Colonic mucosa (tissue), 4 donors: ENCODE measurements at regions not wholly inside any gene's neighbourhood (a gene's known extent, or its start where the extent isn't known, plus 50 kb on each side); places are given as distances from the start of the nearest gene placed in this dataset.

ENCODE experiments used
- DNase-seq: peaks from one replicate; pipeline ENCODE4 v3.0.0-alpha.2; 2020
- H3K27ac ChIP-seq: fragments of 200-600 bp; one replicate; pipeline ENCODE4 v1.8.0; 2021
- H3K27me3 ChIP-seq: fragments of 200-600 bp; one replicate; pipeline ENCODE4 v1.8.0; 2021
- H3K36me3 ChIP-seq: fragments of 200-600 bp; one replicate; pipeline ENCODE4 v1.8.0; 2021
- H3K4me1 ChIP-seq: fragments of 200-600 bp; one replicate; pipeline ENCODE4 v1.8.0; 2021; ENCODE audit warnings: mild to moderate bottlenecking
- H3K4me3 ChIP-seq: fragments of 200-600 bp; one replicate; pipeline ENCODE4 v1.8.0; 2021
- H3K9ac ChIP-seq, 2 donors: one replicate each; pipeline ENCODE4 v1.7.0; 2013; ENCODE audit warnings: control low read depth in 2 of 2, low read depth in 2 of 2, low read length in 2 of 2
- H3K9me3 ChIP-seq: fragments of 200-600 bp; one replicate; pipeline ENCODE4 v1.8.0; 2021
- intact Hi-C: fragments of 100-400 bp; cut with DNase I; formaldehyde crosslinking; loops from one replicate; pipeline ENCODE4 v1.14.1; 2022
- TF ChIP-seq, protein P1 (sequence below): fragments of 200-600 bp; IDR thresholded peaks from one replicate; pipeline ENCODE4 v1.8.0; 2022; ENCODE audit warnings: antibody characterized with exemption, mild to moderate bottlenecking
- donor health status: healthy.
- donor health status: DM: no; HTN: no; CAD: no.
- donor health status: DM: no; HTN: no; CAD: no.

DNA sequence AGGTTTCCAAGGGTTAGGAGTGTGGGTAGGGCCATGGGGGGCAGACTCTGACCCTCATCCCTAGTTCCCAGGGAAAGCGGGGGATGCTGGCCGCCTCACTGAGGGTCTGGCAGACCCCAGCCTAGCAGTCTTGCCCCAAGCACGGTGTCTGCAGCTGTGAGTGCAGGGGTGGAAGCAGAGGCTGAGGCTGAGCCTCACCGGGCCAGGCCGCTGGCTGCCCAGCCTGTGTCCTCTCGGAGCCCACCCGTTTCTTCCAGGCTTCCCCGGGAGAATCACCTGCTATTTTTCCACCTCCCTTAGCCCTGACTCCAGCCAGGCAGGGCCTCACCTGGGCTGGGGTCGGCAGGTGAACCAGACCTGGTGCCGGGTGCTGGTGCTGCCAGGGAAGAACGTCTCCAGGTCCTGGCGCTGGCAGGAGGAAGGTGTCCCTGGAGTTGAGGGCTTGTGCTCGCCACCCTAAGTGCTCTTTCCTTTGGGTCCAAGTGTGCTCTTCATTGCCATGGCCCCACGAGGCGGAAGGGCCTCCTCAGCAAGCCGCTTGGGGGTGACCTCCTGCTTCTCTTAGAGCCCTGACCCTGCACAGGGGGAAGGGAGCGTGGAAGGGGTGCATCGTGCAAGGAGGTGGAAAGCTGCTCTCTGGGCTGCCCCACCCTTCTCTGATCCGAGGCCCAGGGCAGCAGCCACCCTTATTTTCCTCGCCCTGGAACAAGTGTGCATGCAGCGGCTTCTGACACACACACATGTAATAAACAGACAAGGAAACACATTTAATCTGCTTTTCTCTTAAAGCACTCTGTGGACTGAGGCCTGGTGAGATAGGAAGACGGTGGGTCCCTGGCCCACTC, 112.7 kb downstream of the FAM53A start:
- no peak for DNase-seq
- H3K4me1 ChIP-seq, result no peaks in the 10 kb centered on the region
- no peaks in the 10 kb centered on the region for H3K9me3 ChIP-seq
- TF ChIP-seq, protein P1, sequence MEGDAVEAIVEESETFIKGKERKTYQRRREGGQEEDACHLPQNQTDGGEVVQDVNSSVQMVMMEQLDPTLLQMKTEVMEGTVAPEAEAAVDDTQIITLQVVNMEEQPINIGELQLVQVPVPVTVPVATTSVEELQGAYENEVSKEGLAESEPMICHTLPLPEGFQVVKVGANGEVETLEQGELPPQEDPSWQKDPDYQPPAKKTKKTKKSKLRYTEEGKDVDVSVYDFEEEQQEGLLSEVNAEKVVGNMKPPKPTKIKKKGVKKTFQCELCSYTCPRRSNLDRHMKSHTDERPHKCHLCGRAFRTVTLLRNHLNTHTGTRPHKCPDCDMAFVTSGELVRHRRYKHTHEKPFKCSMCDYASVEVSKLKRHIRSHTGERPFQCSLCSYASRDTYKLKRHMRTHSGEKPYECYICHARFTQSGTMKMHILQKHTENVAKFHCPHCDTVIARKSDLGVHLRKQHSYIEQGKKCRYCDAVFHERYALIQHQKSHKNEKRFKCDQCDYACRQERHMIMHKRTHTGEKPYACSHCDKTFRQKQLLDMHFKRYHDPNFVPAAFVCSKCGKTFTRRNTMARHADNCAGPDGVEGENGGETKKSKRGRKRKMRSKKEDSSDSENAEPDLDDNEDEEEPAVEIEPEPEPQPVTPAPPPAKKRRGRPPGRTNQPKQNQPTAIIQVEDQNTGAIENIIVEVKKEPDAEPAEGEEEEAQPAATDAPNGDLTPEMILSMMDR, result no peak
- intact Hi-C loops, result no loop called here
- H3K36me3 ChIP-seq, result no peaks in the 10 kb centered on the region
- H3K4me3 ChIP-seq, result no peak overlapping the region
- no peaks in the 10 kb centered on the region for H3K27me3 ChIP-seq
- no peak overlapping the region for H3K27ac ChIP-seq
- no peak overlapping the region for H3K9ac ChIP-seq

DNA sequence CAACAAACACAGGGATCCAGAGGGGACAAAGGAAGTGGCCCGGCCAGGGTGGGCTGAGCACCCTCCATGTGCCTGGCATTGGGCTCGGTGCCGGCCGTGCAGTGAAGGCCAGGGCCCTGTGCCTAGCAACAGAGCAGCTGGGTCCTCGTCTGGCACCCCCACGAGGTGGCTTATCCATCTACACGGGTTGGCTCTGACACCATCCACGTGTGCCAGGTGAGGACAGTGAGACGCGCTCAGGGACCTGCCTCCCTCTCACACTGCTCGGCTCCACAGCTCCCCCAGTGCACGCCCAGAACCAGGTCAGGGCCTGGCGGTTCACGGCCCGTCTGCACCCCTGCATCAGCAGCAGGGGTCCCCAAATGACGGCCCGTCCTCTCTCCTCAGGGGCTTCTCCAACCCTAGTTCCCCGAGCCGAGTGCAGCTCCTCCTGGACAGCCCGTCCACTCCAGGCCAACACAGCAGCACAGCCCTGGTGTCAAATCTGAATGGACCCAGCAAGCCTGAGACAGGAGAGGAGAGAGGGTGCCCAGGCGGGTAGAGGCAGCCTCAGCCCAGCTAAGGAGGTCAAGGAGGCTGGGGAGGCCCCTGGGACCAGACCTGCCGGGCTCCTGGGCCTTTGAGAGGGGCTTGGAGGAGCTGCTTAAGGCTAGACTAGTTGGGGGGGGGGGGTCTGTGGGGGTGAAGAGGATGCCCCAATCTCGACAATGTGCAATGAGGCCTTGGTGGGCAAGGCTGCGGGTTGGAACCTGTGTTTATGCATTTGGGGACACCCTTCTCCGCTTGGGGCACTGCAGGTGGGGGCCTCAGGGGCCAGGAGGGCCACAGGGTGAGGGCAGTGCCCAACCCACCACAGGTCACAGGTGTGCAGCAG, 113.6 kb downstream of the FAM53A start:
- H3K27me3 ChIP-seq, result no peaks in the 10 kb centered on the region

GRCh38 chr4:1569461-1570151, 114.5 kb downstream of the FAM53A start:
- no peak for DNase-seq

More for the DNA sequence above, 113.6 kb downstream of the FAM53A start:
- H3K9ac ChIP-seq, result no peak overlapping the region
- H3K27ac ChIP-seq, result no peak overlapping the region
- H3K4me3 ChIP-seq, result no peak overlapping the region
- TF ChIP-seq, protein P1, result no peak
- no peaks in the 10 kb centered on the region for H3K4me1 ChIP-seq
- no peaks in the 10 kb centered on the region for H3K36me3 ChIP-seq
- DNase-seq, result no peak
- no peaks in the 10 kb centered on the region for H3K9me3 ChIP-seq
- intact Hi-C loops, result no loop called here

DNA sequence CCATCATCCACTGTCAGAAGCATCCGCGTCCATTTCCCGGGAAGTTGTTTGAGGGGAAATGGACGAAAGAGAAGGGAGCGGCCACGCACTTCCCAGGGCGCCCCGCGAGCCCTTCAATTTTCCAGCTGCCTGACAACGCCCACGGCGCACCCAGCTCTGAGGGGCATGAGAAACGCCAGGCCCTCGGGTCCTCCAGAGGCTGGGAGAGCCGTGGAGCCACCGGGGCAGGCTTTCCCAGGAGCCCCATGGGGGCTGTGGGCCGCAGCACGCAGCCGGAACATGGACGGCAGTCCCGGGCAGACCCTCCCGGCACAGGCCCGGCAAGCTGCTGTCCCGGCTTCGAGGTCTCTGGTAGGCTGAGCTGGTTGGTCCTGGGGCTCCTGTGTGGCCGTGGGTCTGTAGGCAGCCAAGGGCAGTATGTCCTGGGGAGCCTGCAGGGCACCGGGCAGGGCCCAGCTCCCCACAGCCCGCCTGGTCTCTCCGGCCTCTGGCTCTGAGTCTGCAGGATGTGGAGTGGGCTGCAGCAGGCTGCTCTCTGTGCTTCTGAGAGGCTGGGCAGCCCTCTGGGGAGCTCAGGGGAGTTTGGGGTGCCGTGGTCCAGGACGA, 115.2 kb downstream of the FAM53A start:
- Histone ChIP-seq H3K9me3 (no peaks in the 10 kb centered on the region), H3K4me3 (no peak overlapping the region), H3K4me1 (no peaks in the 10 kb centered on the region), H3K36me3 (no peaks in the 10 kb centered on the region), H3K27ac (no peak overlapping the region), H3K27me3 (no peaks in the 10 kb centered on the region), H3K9ac (no peak overlapping the region)
- DNase-seq, result no peak
- TF ChIP-seq, protein P1, result no peak
- intact Hi-C loops, result no loop called here

More at GRCh38 chr4:1569461-1570151, 114.5 kb downstream of the FAM53A start:
- H3K4me1 ChIP-seq, result no peaks in the 10 kb centered on the region
- H3K27ac ChIP-seq, result no peak overlapping the region
- intact Hi-C loops, result no loop called here
- no peaks in the 10 kb centered on the region for H3K27me3 ChIP-seq
- no peak overlapping the region for H3K9ac ChIP-seq
- no peak overlapping the region for H3K4me3 ChIP-seq
- TF ChIP-seq, protein P1, result no peak
- no peaks in the 10 kb centered on the region for H3K9me3 ChIP-seq
- H3K36me3 ChIP-seq, result no peaks in the 10 kb centered on the region
